Dedifferentiated amniotic fluid mesenchymal stem cell (primary cell): ENCODE measurements at regions not wholly inside any gene's neighbourhood (a gene's known extent, or its start where the extent isn't known, plus 50 kb on each side); places are given as distances from the start of the nearest gene placed in this dataset.

ENCODE experiments used
- DNase-seq: peaks from one replicate; pipeline ENCODE4 v3.0.0-alpha.2; 2016; ENCODE audit errors: extremely low spot score

- no peak for DNase-seq
Observed at GRCh38 chr2:156164091-156164720, 168.3 kb downstream of the NR4A2 start.

GRCh38 chr2:156158808-156159207 lies 173.7 kb downstream of the NR4A2 start:
- no peak for DNase-seq

GRCh38 chr2:156157670-156158069 lies 174.9 kb downstream of the NR4A2 start:
- DNase-seq, result no peak

- DNase-seq, result no peak
Observed at GRCh38 chr2:156156580-156156979, 175.9 kb downstream of the NR4A2 start.

GRCh38 chr2:156155319-156155718 lies 177.2 kb downstream of the NR4A2 start:
- no peak for DNase-seq

- DNase-seq, result no peak
Observed at GRCh38 chr2:156151351-156151750, 181.2 kb downstream of the NR4A2 start.

- no peak for DNase-seq
Observed at GRCh38 chr2:156147594-156148330, 184.8 kb downstream of the NR4A2 start.

- DNase-seq, result no peak
Observed at GRCh38 chr2:156145976-156146375, 186.5 kb downstream of the NR4A2 start.

- DNase-seq, result no peak
Observed at GRCh38 chr2:156145469-156145868, 187.1 kb downstream of the NR4A2 start.

- DNase-seq, result no peak
Observed at GRCh38 chr2:156136566-156136965, 196.0 kb downstream of the NR4A2 start.

- no peak for DNase-seq
Observed at GRCh38 chr2:156134887-156135286, 197.6 kb downstream of the NR4A2 start.

GRCh38 chr2:156132941-156133340 lies 199.6 kb downstream of the NR4A2 start:
- DNase-seq, result no peak

GRCh38 chr2:156132130-156132529 lies 200.4 kb downstream of the NR4A2 start:
- no peak for DNase-seq

GRCh38 chr2:156129227-156129626 lies 203.3 kb downstream of the NR4A2 start:
- no peak for DNase-seq

GRCh38 chr2:156125018-156125417 lies 207.5 kb downstream of the NR4A2 start:
- DNase-seq, result no peak

- DNase-seq, result no peak
Observed at GRCh38 chr2:156124458-156124857, 208.1 kb downstream of the NR4A2 start.

GRCh38 chr2:156118753-156119416 lies 213.6 kb downstream of the NR4A2 start:
- DNase-seq, result no peak

GRCh38 chr2:156116113-156116512 lies 216.4 kb downstream of the NR4A2 start:
- DNase-seq, result no peak

- DNase-seq, result no peak
Observed at GRCh38 chr2:156115338-156115737, 217.2 kb downstream of the NR4A2 start.

GRCh38 chr2:156112323-156112722 lies 220.2 kb downstream of the NR4A2 start:
- no peak for DNase-seq

- no peak for DNase-seq
Observed at GRCh38 chr2:156110890-156111289, 221.6 kb downstream of the NR4A2 start.

GRCh38 chr2:156099382-156099781 lies 233.1 kb downstream of the NR4A2 start:
- DNase-seq, result no peak

GRCh38 chr2:156098506-156098905 lies 234.0 kb downstream of the NR4A2 start:
- DNase-seq, result no peak
